HL-60 (cell line): ENCODE measurements at regions not wholly inside any gene's neighbourhood (a gene's known extent, or its start where the extent isn't known, plus 50 kb on each side); places are given as distances from the start of the nearest gene placed in this dataset.

ENCODE experiments used
- DNase-seq, 2 experiments: peaks; one replicate each; pipeline ENCODE4 v3.0.0-alpha.2; 2010 to 2020; ENCODE audit warnings: low read depth in 1 of 2, low spot score in 1 of 2
- H3K27ac ChIP-seq: fragments of 250-450 bp; sonication (Bioruptor Pico); replicated peaks from 2 replicates; pipeline ENCODE4 v1.5.1; 2020; ENCODE audit warnings: mild to moderate bottlenecking, moderate library complexity
- H3K27me3 ChIP-seq: fragments of 250-450 bp; sonication (Bioruptor Pico); 2 replicates; pipeline ENCODE4 v1.5.1; 2021; ENCODE audit warnings: mild to moderate bottlenecking, moderate library complexity; ENCODE audit not compliant: insufficient read depth, poor library complexity, severe bottlenecking
- H3K4me3 ChIP-seq: replicated peaks from 2 replicates; pipeline ENCODE4 v1.5.1; 2011; ENCODE audit warnings: mild to moderate bottlenecking, control low read depth, low read length; ENCODE audit not compliant: insufficient read depth
- CTCF ChIP-seq: IDR thresholded peaks from one replicate; pipeline ENCODE4 v1.5.1; 2011; ENCODE audit warnings: low read length, control low read depth, inconsistent platforms; ENCODE audit not compliant: insufficient read depth
- GABPA ChIP-seq: IDR thresholded peaks from 2 replicates; pipeline ENCODE4 v1.6.1; 2012; ENCODE audit warnings: low read depth
- POLR2AphosphoS5 ChIP-seq: IDR thresholded peaks from 2 replicates; pipeline ENCODE4 v1.6.1; 2012; ENCODE audit warnings: low read depth
- SPI1 ChIP-seq: IDR thresholded peaks from 2 replicates; pipeline ENCODE4 v1.6.1; 2012; ENCODE audit warnings: low read depth, mild to moderate bottlenecking, borderline replicate concordance
- TF ChIP-seq, protein P1 (sequence below): IDR thresholded peaks from 2 replicates; pipeline ENCODE4 v1.6.1; 2012; ENCODE audit warnings: low read depth; ENCODE audit not compliant: insufficient replicate concordance

- no peak overlapping the region for H3K27ac ChIP-seq
- no peaks in the 10 kb centered on the region for H3K27me3 ChIP-seq
- TF ChIP-seq, protein P1, sequence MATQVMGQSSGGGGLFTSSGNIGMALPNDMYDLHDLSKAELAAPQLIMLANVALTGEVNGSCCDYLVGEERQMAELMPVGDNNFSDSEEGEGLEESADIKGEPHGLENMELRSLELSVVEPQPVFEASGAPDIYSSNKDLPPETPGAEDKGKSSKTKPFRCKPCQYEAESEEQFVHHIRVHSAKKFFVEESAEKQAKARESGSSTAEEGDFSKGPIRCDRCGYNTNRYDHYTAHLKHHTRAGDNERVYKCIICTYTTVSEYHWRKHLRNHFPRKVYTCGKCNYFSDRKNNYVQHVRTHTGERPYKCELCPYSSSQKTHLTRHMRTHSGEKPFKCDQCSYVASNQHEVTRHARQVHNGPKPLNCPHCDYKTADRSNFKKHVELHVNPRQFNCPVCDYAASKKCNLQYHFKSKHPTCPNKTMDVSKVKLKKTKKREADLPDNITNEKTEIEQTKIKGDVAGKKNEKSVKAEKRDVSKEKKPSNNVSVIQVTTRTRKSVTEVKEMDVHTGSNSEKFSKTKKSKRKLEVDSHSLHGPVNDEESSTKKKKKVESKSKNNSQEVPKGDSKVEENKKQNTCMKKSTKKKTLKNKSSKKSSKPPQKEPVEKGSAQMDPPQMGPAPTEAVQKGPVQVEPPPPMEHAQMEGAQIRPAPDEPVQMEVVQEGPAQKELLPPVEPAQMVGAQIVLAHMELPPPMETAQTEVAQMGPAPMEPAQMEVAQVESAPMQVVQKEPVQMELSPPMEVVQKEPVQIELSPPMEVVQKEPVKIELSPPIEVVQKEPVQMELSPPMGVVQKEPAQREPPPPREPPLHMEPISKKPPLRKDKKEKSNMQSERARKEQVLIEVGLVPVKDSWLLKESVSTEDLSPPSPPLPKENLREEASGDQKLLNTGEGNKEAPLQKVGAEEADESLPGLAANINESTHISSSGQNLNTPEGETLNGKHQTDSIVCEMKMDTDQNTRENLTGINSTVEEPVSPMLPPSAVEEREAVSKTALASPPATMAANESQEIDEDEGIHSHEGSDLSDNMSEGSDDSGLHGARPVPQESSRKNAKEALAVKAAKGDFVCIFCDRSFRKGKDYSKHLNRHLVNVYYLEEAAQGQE: no peak
- TF ChIP-seq SPI1: no peak
- TF ChIP-seq CTCF: no peak
- TF ChIP-seq GABPA: no peak
- no peak for TF ChIP-seq POLR2AphosphoS5
- no peak overlapping the region for H3K4me3 ChIP-seq
- DNase-seq: no peak
These were observed 742.6 kb upstream of the GRIA3 start for GRCh38 chrX:122441451-122441850.

DNA sequence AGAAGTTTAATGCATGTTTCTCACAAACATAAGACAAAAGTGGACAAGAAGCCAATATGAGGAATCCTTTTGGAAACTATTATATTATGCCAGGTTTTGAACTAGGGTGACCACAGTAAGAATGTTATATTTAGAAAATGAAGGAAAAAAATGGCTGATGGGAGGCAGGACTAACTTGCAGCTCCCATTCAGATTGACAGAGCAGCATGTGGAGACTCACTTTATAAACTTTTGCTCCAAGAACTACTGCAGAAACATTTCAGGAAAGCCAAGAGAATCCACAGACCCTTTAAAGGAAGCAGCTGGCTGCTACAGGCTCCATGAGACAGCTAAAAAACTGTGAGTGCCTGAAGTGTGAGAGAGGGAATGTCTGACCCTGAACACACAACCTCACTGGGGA lies 738.6 kb upstream of the GRIA3 start:
- TF ChIP-seq CTCF (no peak), GABPA (no peak), SPI1 (no peak), POLR2AphosphoS5 (no peak)
- TF ChIP-seq, protein P1: no peak
- Histone ChIP-seq H3K27ac (no peak overlapping the region), H3K4me3 (no peak overlapping the region), H3K27me3 (no peaks in the 10 kb centered on the region)
- DNase-seq: no peak

- no peak overlapping the region for H3K27ac ChIP-seq
- no peak overlapping the region for H3K4me3 ChIP-seq
- TF ChIP-seq CTCF: no peak
- DNase-seq: no peak
- no peaks in the 10 kb centered on the region for H3K27me3 ChIP-seq
These were observed 719.7 kb upstream of the GRIA3 start for GRCh38 chrX:122464341-122464740.

DNA sequence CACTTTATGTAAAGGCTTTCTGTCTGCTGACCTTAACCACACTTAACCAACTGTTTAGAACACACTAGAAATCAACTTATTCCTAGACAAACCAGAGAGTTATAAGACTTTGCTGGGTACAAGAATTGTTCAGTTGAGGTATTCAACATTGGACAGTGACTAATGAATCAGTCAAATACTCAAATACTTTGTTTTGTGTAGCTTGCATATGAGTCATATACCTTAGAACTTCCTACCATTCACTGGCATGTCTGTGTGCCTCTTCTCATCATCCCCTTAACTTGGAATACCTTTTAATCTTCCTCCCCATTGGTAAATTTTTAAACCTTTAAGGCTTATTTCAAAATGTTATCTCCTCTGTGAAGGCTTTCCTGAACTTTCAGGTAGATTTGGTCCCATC lies 708.8 kb upstream of the GRIA3 start:
- Histone ChIP-seq H3K27ac (no peak overlapping the region), H3K4me3 (no peak overlapping the region), H3K27me3 (no peaks in the 10 kb centered on the region)
- TF ChIP-seq SPI1 (no peak), GABPA (no peak), CTCF (no peak), POLR2AphosphoS5 (no peak)
- TF ChIP-seq, protein P1: no peak
- DNase-seq: no peak
